Activated CD4-positive, alpha-beta T cell treated with anti-CD3 and anti-CD28 coated beads, Interleukin-2, amount 10 ng/mL, durations not matched to agents 7 days and 5 days (primary cell): ENCODE measurements at regions not wholly inside any gene's neighbourhood (a gene's known extent, or its start where the extent isn't known, plus 50 kb on each side); places are given as distances from the start of the nearest gene placed in this dataset.

ENCODE experiments used
- CTCF ChIA-PET: fragments of 350-600 bp; sonication (Branson Sonifier 250); formaldehyde crosslinking; loops from one replicate; lab custom pipeline; 2021; ENCODE audit warnings: antibody characterized with exemption; lab: Charles Lee
- POLR2A ChIA-PET: fragments of 350-600 bp; sonication (Branson Sonifier 250); formaldehyde crosslinking; loops from one replicate; lab custom pipeline; 2021; ENCODE audit warnings: antibody characterized with exemption; lab: Charles Lee
- DNase-seq: peaks from one replicate; pipeline ENCODE4 v3.0.0-alpha.2; 2020
- H3K27ac Mint-ChIP-seq: one replicate; pipeline ENCODE4 v1.8.0; 2021; ENCODE audit warnings: mild to moderate bottlenecking, moderate library complexity, mixed read lengths
- H3K27me3 Mint-ChIP-seq: one replicate; pipeline ENCODE4 v1.8.0; 2021; ENCODE audit warnings: mixed read lengths
- H3K36me3 Mint-ChIP-seq: one replicate; pipeline ENCODE4 v1.8.0; 2021; ENCODE audit warnings: low read depth, mixed read lengths
- H3K4me1 Mint-ChIP-seq: one replicate; pipeline ENCODE4 v1.8.0; 2021; ENCODE audit warnings: mixed read lengths
- H3K4me3 Mint-ChIP-seq: one replicate; pipeline ENCODE4 v1.8.0; 2021; ENCODE audit warnings: mild to moderate bottlenecking, moderate library complexity, mixed read lengths
- H3K9me3 Mint-ChIP-seq: one replicate; pipeline ENCODE4 v1.8.0; 2021; ENCODE audit warnings: mixed read lengths

- H3K4me3 Mint-ChIP-seq: no peak overlapping the region
- H3K27me3 Mint-ChIP-seq: no peaks in the 10 kb centered on the region
- H3K27ac Mint-ChIP-seq: no peak overlapping the region
- ChIA-PET CTCF (no interaction called here), POLR2A (no interaction called here)
- no peaks in the 10 kb centered on the region for H3K4me1 Mint-ChIP-seq
- no peaks in the 10 kb centered on the region for H3K36me3 Mint-ChIP-seq
- no peaks in the 10 kb centered on the region for H3K9me3 Mint-ChIP-seq
- no peak for DNase-seq
Observed at GRCh38 chr2:67881816-67882215, 181.0 kb downstream of the C1D start.

GRCh38 chr2:67883316-67884087 lies 179.3 kb downstream of the C1D start:
- Mint-ChIP-seq H3K4me3 (no peak overlapping the region), H3K27ac (no peak overlapping the region), H3K9me3 (no peaks in the 10 kb centered on the region), H3K4me1 (no peaks in the 10 kb centered on the region), H3K27me3 (no peaks in the 10 kb centered on the region), H3K36me3 (no peaks in the 10 kb centered on the region)
- ChIA-PET POLR2A (no interaction called here), CTCF (interaction anchor here (0.6 kb wide), 1 partner anchor 1642 kb away, joined by 3 read pairs; no protein-coding TSS in a partner anchor)
- DNase-seq: no peak

- POLR2A ChIA-PET: no interaction called here
- no peaks in the 10 kb centered on the region for H3K27me3 Mint-ChIP-seq
- no peaks in the 10 kb centered on the region for H3K4me1 Mint-ChIP-seq
- no peaks in the 10 kb centered on the region for H3K36me3 Mint-ChIP-seq
- no peak overlapping the region for H3K4me3 Mint-ChIP-seq
- H3K9me3 Mint-ChIP-seq: no peaks in the 10 kb centered on the region
- H3K27ac Mint-ChIP-seq: no peak overlapping the region
- CTCF ChIA-PET: no interaction called here
- DNase-seq: no peak
Observed at GRCh38 chr2:67888351-67889005, 174.3 kb downstream of the C1D start.

- ChIA-PET POLR2A (no interaction called here), CTCF (no interaction called here)
- Mint-ChIP-seq H3K27me3 (no peaks in the 10 kb centered on the region), H3K9me3 (no peaks in the 10 kb centered on the region), H3K36me3 (no peaks in the 10 kb centered on the region), H3K4me3 (no peak overlapping the region), H3K27ac (no peak overlapping the region), H3K4me1 (no peaks in the 10 kb centered on the region)
- DNase-seq: no peak
Observed at GRCh38 chr2:67889056-67889455, 173.7 kb downstream of the C1D start.

DNA sequence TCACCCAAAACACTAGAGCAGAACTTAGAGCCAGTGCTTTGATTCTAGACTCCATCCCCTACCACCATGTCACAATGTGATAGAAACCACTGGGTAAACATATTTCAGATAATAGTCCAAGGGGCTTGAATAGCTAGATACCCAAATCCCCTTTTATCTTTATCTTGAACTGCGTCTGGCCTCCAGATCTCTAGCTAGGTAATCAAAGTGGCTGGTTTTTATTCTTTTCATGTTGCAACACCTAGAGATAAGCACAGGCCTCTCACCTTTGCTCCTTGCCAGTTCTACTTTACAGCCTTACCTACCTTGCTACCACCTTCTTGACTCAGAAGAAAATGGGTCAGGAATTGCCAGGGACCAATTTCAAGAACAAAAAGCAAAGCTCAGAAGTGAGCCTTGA lies 171.2 kb downstream of the C1D start:
- Mint-ChIP-seq H3K4me3 (no peak overlapping the region), H3K36me3 (no peaks in the 10 kb centered on the region), H3K27me3 (no peaks in the 10 kb centered on the region), H3K9me3 (no peaks in the 10 kb centered on the region), H3K27ac (no peak overlapping the region), H3K4me1 (no peaks in the 10 kb centered on the region)
- DNase-seq: no peak
- POLR2A ChIA-PET: no interaction called here
- CTCF ChIA-PET: no interaction called here

DNA sequence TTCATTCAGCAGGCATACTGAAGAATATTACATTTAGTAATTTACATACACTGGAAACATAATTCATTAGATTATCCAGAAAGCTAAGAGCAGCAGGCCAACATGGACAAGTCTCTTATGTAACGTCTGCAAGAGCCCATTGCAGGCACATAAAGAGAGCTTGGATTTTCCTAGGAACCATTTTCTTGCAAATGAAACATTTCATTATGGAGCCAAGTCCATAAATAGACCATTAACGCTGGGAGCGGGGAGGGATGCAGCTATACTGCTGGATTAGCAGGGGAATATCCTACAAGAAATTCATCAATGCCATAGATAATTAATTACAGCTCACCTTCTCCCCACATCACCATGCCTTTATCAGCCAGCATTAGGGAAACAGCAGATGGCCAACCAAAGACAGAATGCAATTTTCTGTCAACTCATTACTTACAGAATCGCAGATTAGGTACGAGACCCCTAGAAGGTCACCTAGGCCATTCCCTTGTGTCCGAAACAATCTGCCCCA lies 170.4 kb downstream of the C1D start:
- H3K4me1 Mint-ChIP-seq: no peaks in the 10 kb centered on the region
- H3K27me3 Mint-ChIP-seq: no peaks in the 10 kb centered on the region
- no peak for DNase-seq
- no peak overlapping the region for H3K4me3 Mint-ChIP-seq
- no peak overlapping the region for H3K27ac Mint-ChIP-seq
- no peaks in the 10 kb centered on the region for H3K9me3 Mint-ChIP-seq
- no peaks in the 10 kb centered on the region for H3K36me3 Mint-ChIP-seq
- POLR2A ChIA-PET: no interaction called here
- CTCF ChIA-PET: no interaction called here

- Mint-ChIP-seq H3K27ac (no peak overlapping the region), H3K36me3 (no peaks in the 10 kb centered on the region), H3K27me3 (no peaks in the 10 kb centered on the region), H3K4me3 (no peak overlapping the region), H3K9me3 (no peaks in the 10 kb centered on the region), H3K4me1 (no peaks in the 10 kb centered on the region)
- CTCF ChIA-PET: interaction anchor here (0.7 kb wide), 1 partner anchor 15 kb away, joined by 3 read pairs; no protein-coding TSS in a partner anchor
- POLR2A ChIA-PET: no interaction called here
- DNase-seq: no peak
Observed at GRCh38 chr2:67895227-67895941, 167.4 kb downstream of the C1D start.

- H3K27me3 Mint-ChIP-seq: no peaks in the 10 kb centered on the region
Observed at GRCh38 chr2:67896076-67896475, 166.7 kb downstream of the C1D start.

GRCh38 chr2:67896476-67896875 lies 166.3 kb downstream of the C1D start:
- DNase-seq: no peak
- no peak overlapping the region for H3K27ac Mint-ChIP-seq
- H3K27me3 Mint-ChIP-seq: peaks cover 2% of the 10 kb centered on the region
- no peak overlapping the region for H3K4me3 Mint-ChIP-seq
- no peaks in the 10 kb centered on the region for H3K9me3 Mint-ChIP-seq
- H3K36me3 Mint-ChIP-seq: no peaks in the 10 kb centered on the region
- no peaks in the 10 kb centered on the region for H3K4me1 Mint-ChIP-seq
- POLR2A ChIA-PET: no interaction called here
- CTCF ChIA-PET: no interaction called here

More at GRCh38 chr2:67896076-67896475, 166.7 kb downstream of the C1D start:
- H3K9me3 Mint-ChIP-seq: no peaks in the 10 kb centered on the region
- DNase-seq: no peak
- ChIA-PET POLR2A (no interaction called here), CTCF (interaction anchor here (0.7 kb wide), 1 partner anchor 14 kb away, joined by 3 read pairs; no protein-coding TSS in a partner anchor)
- no peaks in the 10 kb centered on the region for H3K36me3 Mint-ChIP-seq
- H3K27ac Mint-ChIP-seq: no peak overlapping the region
- H3K4me3 Mint-ChIP-seq: no peak overlapping the region
- no peaks in the 10 kb centered on the region for H3K4me1 Mint-ChIP-seq

DNA sequence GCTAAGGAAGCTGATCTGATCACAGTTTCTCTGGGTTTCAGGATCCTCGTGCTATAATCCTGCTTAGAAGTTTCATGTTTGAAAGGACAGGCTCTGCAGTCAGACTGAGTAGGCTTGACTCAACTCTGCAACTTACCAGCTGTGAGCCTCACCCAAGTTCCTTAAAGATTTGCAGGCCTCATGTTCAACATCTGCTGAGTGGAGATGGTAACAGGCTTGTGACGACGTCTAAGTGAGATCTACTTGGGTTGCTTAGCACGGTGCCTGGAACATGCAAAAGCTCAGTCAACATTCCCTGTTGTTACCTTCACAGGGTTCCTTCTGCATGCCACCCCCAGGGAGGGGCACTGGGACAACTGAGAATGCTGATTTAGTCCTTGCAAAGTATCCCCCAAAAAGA lies 164.2 kb downstream of the C1D start:
- Mint-ChIP-seq H3K4me3 (no peak overlapping the region), H3K9me3 (no peaks in the 10 kb centered on the region), H3K27ac (no peak overlapping the region), H3K27me3 (peaks cover 2% of the 10 kb centered on the region), H3K36me3 (no peaks in the 10 kb centered on the region), H3K4me1 (no peaks in the 10 kb centered on the region)
- ChIA-PET CTCF (no interaction called here), POLR2A (interaction anchor here (0.6 kb wide), 1 partner anchor 236 kb away, joined by 4 read pairs; no protein-coding TSS in a partner anchor)
- no peak for DNase-seq

DNA sequence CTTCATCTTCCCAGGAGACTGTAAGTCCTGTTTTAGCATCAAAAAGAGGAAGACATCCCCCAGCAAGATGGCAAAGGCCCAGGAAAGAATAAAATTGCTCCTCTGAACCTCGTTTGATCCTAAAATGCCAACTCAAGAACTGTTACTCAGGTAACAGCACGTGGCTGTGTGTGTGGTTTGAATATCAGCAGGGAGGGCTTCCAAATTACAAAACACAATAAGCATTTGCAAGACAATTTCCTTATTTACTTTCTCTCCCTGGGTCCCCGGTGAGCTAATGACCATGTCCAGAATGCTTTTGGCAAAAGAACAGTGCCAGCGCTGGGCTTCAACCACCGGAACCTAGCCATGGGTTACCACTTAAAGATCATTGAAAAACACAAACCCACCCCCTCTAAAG lies 163.6 kb downstream of the C1D start:
- H3K4me1 Mint-ChIP-seq: no peaks in the 10 kb centered on the region
- peaks cover 2% of the 10 kb centered on the region for H3K27me3 Mint-ChIP-seq
- H3K36me3 Mint-ChIP-seq: no peaks in the 10 kb centered on the region
- no peaks in the 10 kb centered on the region for H3K9me3 Mint-ChIP-seq
- ChIA-PET POLR2A (no interaction called here), CTCF (no interaction called here)
- H3K4me3 Mint-ChIP-seq: no peak overlapping the region
- DNase-seq: no peak
- no peak overlapping the region for H3K27ac Mint-ChIP-seq

DNA sequence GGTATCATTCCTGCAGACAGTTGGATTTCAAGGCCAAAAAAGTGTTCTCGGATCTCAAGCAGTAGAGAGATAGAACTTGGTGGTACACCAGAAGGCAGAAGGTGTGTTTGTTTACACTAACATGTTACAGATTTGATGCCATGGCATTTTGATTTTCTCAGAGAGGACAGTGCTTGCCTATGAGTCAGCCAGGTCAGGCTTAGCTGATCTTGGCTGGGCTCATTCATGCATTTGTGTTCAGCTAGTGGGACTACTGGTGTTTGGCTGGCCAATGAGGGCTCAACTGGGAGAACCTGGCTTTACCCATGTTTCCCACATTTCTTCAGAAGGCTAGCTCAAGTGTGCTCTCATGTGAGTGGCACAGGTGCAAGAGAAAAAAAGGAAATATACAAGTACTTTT lies 162.0 kb downstream of the C1D start:
- H3K27me3 Mint-ChIP-seq: peaks cover 2% of the 10 kb centered on the region
- H3K9me3 Mint-ChIP-seq: no peaks in the 10 kb centered on the region

GRCh38 chr2:67904566-67904965 lies 158.2 kb downstream of the C1D start:
- POLR2A ChIA-PET: no interaction called here
- Mint-ChIP-seq H3K27ac (no peak overlapping the region), H3K27me3 (peaks cover 2% of the 10 kb centered on the region), H3K9me3 (peaks cover 2% of the 10 kb centered on the region), H3K4me1 (no peaks in the 10 kb centered on the region), H3K36me3 (no peaks in the 10 kb centered on the region), H3K4me3 (no peak overlapping the region)
- no peak for DNase-seq
- CTCF ChIA-PET: no interaction called here

More for the DNA sequence above, 162.0 kb downstream of the C1D start:
- no peak overlapping the region for H3K4me3 Mint-ChIP-seq
- DNase-seq: no peak
- H3K36me3 Mint-ChIP-seq: no peaks in the 10 kb centered on the region
- ChIA-PET POLR2A (no interaction called here), CTCF (interaction anchor here (0.6 kb wide), 2 partner anchors 397 to 680 kb away, joined by 3 to 4 read pairs; no protein-coding TSS in a partner anchor)
- no peaks in the 10 kb centered on the region for H3K4me1 Mint-ChIP-seq
- H3K27ac Mint-ChIP-seq: no peak overlapping the region
